ENCODE measurements at regions not wholly inside any gene's neighbourhood (a gene's known extent, or its start where the extent isn't known, plus 50 kb on each side); places are given as distances from the start of the nearest gene placed in this dataset.

- Histone ChIP-seq H3K4me3 (ENCODE audit: low read length) (no peak overlapping the region), H3K27me3 (ENCODE audit: low read length) (no peaks in the 10 kb centered on the region), H3K4me1 (ENCODE audit: insufficient read depth, low read length) (no peaks in the 10 kb centered on the region), H3K9me2 (replicated peaks; ENCODE audit: low read length) (no peaks in the 10 kb centered on the region), H3K9me3 (ENCODE audit: low read length) (no peaks in the 10 kb centered on the region), H3K4me2 (ENCODE audit: low read length) (no peak overlapping the region), H3F3A (ENCODE audit: low read length, unreplicated experiment) (no peaks in the 10 kb centered on the region), H4K20me1 (ENCODE audit: low read length) (no peaks in the 10 kb centered on the region), H3K27ac (ENCODE audit: low read length) (no peak overlapping the region), H3K79me2 (ENCODE audit: low read length) (no peaks in the 10 kb centered on the region), H2AFZ (ENCODE audit: low read length) (no peak overlapping the region), H3K36me3 (ENCODE audit: low read depth, low read length) (no peaks in the 10 kb centered on the region), H3K9ac (ENCODE audit: low read length) (no peak overlapping the region)
- BruUV-seq (replicated peaks) = no TSS peak
- intact Hi-C loops (cut with micrococcal nuclease) = no loop called here
- TF ChIP-seq, protein P1, sequence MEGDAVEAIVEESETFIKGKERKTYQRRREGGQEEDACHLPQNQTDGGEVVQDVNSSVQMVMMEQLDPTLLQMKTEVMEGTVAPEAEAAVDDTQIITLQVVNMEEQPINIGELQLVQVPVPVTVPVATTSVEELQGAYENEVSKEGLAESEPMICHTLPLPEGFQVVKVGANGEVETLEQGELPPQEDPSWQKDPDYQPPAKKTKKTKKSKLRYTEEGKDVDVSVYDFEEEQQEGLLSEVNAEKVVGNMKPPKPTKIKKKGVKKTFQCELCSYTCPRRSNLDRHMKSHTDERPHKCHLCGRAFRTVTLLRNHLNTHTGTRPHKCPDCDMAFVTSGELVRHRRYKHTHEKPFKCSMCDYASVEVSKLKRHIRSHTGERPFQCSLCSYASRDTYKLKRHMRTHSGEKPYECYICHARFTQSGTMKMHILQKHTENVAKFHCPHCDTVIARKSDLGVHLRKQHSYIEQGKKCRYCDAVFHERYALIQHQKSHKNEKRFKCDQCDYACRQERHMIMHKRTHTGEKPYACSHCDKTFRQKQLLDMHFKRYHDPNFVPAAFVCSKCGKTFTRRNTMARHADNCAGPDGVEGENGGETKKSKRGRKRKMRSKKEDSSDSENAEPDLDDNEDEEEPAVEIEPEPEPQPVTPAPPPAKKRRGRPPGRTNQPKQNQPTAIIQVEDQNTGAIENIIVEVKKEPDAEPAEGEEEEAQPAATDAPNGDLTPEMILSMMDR (conservative IDR thresholded peaks at IDR 0.05; ENCODE audit: low read depth, low read length) = no peak
- TF ChIP-seq EZH2 (IDR thresholded peaks at IDR 0.05; ENCODE audit: low read length, unreplicated experiment) (no peak), EZH2phosphoT487 (IDR thresholded peaks at IDR 0.05; ENCODE audit: borderline replicate concordance, low read length) (no peak)
- ATAC-seq = no peak
- ChIA-PET CTCF (no interaction called here), POLR2A (ENCODE audit: unreplicated experiment) (no interaction called here)
- DNase-seq = no peak
Measured at GRCh38 chr6:126232671-126233070, 107.2 kb upstream of the CENPW start.

DNA sequence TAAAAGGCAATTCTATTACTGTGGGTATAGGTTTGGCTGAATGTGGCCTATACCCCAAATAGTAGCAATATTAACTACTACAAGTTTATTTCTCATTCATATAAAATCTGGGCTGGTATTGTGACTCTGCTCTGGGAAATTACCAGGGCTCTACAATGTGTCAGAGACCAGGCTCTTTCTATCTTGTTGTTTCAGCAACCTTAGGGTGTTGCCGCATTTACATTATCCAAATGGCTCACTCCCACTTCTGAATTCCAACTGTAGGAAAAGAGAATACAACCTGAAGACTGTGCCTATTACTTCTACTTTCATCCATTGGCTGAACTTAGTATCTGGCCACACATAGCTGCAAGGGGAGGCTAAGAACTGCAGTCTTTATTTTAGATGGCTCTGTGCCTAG lies 106.7 kb upstream of the CENPW start:
- no TSS peak for BruUV-seq (replicated peaks)

GRCh38 chr6:126235363-126235762 lies 104.6 kb upstream of the CENPW start:
- H4K20me1 ChIP-seq (ENCODE audit: low read length) = no peaks in the 10 kb centered on the region
- CTCF ChIA-PET = no interaction called here
- H3K9ac ChIP-seq (ENCODE audit: low read length) = no peak overlapping the region
- no peak overlapping the region for H2AFZ ChIP-seq (ENCODE audit: low read length)
- no TSS peak for BruUV-seq (replicated peaks)
- intact Hi-C loops (cut with micrococcal nuclease) = no loop called here
- H3K79me2 ChIP-seq (ENCODE audit: low read length) = no peaks in the 10 kb centered on the region
- POLR2A ChIA-PET (ENCODE audit: unreplicated experiment) = no interaction called here
- no peaks in the 10 kb centered on the region for H3K27me3 ChIP-seq (ENCODE audit: low read length)
- no peak for ATAC-seq
- H3K27ac ChIP-seq (ENCODE audit: low read length) = no peak overlapping the region
- H3F3A ChIP-seq (ENCODE audit: low read length, unreplicated experiment) = no peaks in the 10 kb centered on the region
- TF ChIP-seq, protein P1 (conservative IDR thresholded peaks at IDR 0.05; ENCODE audit: low read depth, low read length) = no peak
- TF ChIP-seq EZH2 (IDR thresholded peaks at IDR 0.05; ENCODE audit: low read length, unreplicated experiment) (no peak), EZH2phosphoT487 (IDR thresholded peaks at IDR 0.05; ENCODE audit: borderline replicate concordance, low read length) (no peak)
- no peaks in the 10 kb centered on the region for H3K9me2 ChIP-seq (replicated peaks; ENCODE audit: low read length)
- H3K36me3 ChIP-seq (ENCODE audit: low read depth, low read length) = no peaks in the 10 kb centered on the region
- no peak overlapping the region for H3K4me2 ChIP-seq (ENCODE audit: low read length)
- H3K9me3 ChIP-seq (ENCODE audit: low read length) = no peaks in the 10 kb centered on the region
- no peak overlapping the region for H3K4me3 ChIP-seq (ENCODE audit: low read length)
- no peaks in the 10 kb centered on the region for H3K4me1 ChIP-seq (ENCODE audit: insufficient read depth, low read length)
- no peak for DNase-seq

More for the DNA sequence above, 106.7 kb upstream of the CENPW start:
- H3K27me3 ChIP-seq (ENCODE audit: low read length) = no peaks in the 10 kb centered on the region
- H3K9me3 ChIP-seq (ENCODE audit: low read length) = no peaks in the 10 kb centered on the region
- no peak overlapping the region for H3K9ac ChIP-seq (ENCODE audit: low read length)
- H3K27ac ChIP-seq (ENCODE audit: low read length) = no peak overlapping the region
- no peak for ATAC-seq
- TF ChIP-seq, protein P1 (conservative IDR thresholded peaks at IDR 0.05; ENCODE audit: low read depth, low read length) = no peak
- no peak for TF ChIP-seq EZH2phosphoT487 (IDR thresholded peaks at IDR 0.05; ENCODE audit: borderline replicate concordance, low read length)
- no peak for TF ChIP-seq EZH2 (IDR thresholded peaks at IDR 0.05; ENCODE audit: low read length, unreplicated experiment)
- intact Hi-C loops (cut with micrococcal nuclease) = no loop called here
- no peaks in the 10 kb centered on the region for H3F3A ChIP-seq (ENCODE audit: low read length, unreplicated experiment)
- H4K20me1 ChIP-seq (ENCODE audit: low read length) = no peaks in the 10 kb centered on the region
- no peak overlapping the region for H2AFZ ChIP-seq (ENCODE audit: low read length)
- DNase-seq = no peak
- no peaks in the 10 kb centered on the region for H3K79me2 ChIP-seq (ENCODE audit: low read length)
- ChIA-PET POLR2A (ENCODE audit: unreplicated experiment) (no interaction called here), CTCF (no interaction called here)
- H3K9me2 ChIP-seq (replicated peaks; ENCODE audit: low read length) = no peaks in the 10 kb centered on the region
- H3K4me3 ChIP-seq (ENCODE audit: low read length) = no peak overlapping the region
- H3K36me3 ChIP-seq (ENCODE audit: low read depth, low read length) = no peaks in the 10 kb centered on the region
- no peak overlapping the region for H3K4me2 ChIP-seq (ENCODE audit: low read length)
- no peaks in the 10 kb centered on the region for H3K4me1 ChIP-seq (ENCODE audit: insufficient read depth, low read length)
